Astrocyte (in vitro differentiated cells and primary cell): ENCODE measurements at regions not wholly inside any gene's neighbourhood (a gene's known extent, or its start where the extent isn't known, plus 50 kb on each side); places are given as distances from the start of the nearest gene placed in this dataset.

Source experiments
- DNase-seq: peaks from one replicate; pipeline ENCODE4 v3.0.0-alpha.2; 2010; ENCODE audit warnings: low read depth
- FAIRE-seq: peaks from 2 replicates; lab custom pipeline; 2011; peaks lifted over from hg19 to GRCh38; lab: Jason Lieb, UNC
- H2AFZ ChIP-seq: 2 replicates; pipeline ENCODE4 v1.6.0; 2012; ENCODE audit warnings: low read depth, low read length, inconsistent platforms
- H3K27ac ChIP-seq: 2 replicates; pipeline ENCODE4 v1.5.1; 2011; ENCODE audit warnings: low read depth, low read length, inconsistent platforms
- H3K27me3 ChIP-seq: 2 replicates; pipeline ENCODE4 v1.6.0; 2011; ENCODE audit warnings: low read length, inconsistent platforms; ENCODE audit not compliant: insufficient read depth
- H3K36me3 ChIP-seq: 2 replicates; pipeline ENCODE4 v1.5.1; 2011; ENCODE audit warnings: low read length, inconsistent platforms; ENCODE audit not compliant: insufficient read depth
- H3K4me1 ChIP-seq: 2 replicates; pipeline ENCODE4 v1.5.1; 2011; ENCODE audit warnings: low read length, inconsistent platforms; ENCODE audit not compliant: insufficient read depth
- H3K4me2 ChIP-seq: 2 replicates; pipeline ENCODE4 v1.6.0; 2012; ENCODE audit warnings: low read length, inconsistent platforms
- H3K4me3 ChIP-seq: 2 replicates; pipeline ENCODE4 v1.5.1; 2011; ENCODE audit warnings: low read depth, mild to moderate bottlenecking, low read length, inconsistent platforms; ENCODE audit not compliant: insufficient read depth
- H3K79me2 ChIP-seq: 2 replicates; pipeline ENCODE4 v1.6.0; 2012; ENCODE audit warnings: mild to moderate bottlenecking, low read length, inconsistent platforms; ENCODE audit not compliant: insufficient read depth
- H3K9ac ChIP-seq: 2 replicates; pipeline ENCODE4 v1.6.0; 2012; ENCODE audit warnings: mild to moderate bottlenecking, low read length, inconsistent platforms
- H3K9me3 ChIP-seq: 2 replicates; pipeline ENCODE4 v1.5.1; 2012; ENCODE audit warnings: low read depth, mild to moderate bottlenecking, low read length, inconsistent platforms; ENCODE audit not compliant: insufficient read depth
- H4K20me1 ChIP-seq: 2 replicates; pipeline ENCODE4 v1.6.0; 2012; ENCODE audit warnings: low read length, inconsistent platforms; ENCODE audit not compliant: insufficient read depth
- H3K27ac Mint-ChIP-seq: one replicate; pipeline ENCODE4 v1.8.0; 2021; ENCODE audit warnings: mild to moderate bottlenecking, mixed read lengths; ENCODE audit not compliant: unreplicated experiment
- H3K27me3 Mint-ChIP-seq: one replicate; pipeline ENCODE4 v1.8.0; 2021; ENCODE audit warnings: low read depth, mixed read lengths; ENCODE audit not compliant: unreplicated experiment
- H3K36me3 Mint-ChIP-seq: one replicate; pipeline ENCODE4 v1.8.0; 2021; ENCODE audit warnings: low read depth, mixed read lengths; ENCODE audit not compliant: unreplicated experiment
- H3K4me1 Mint-ChIP-seq: one replicate; pipeline ENCODE4 v1.8.0; 2021; ENCODE audit warnings: low read depth, mixed read lengths; ENCODE audit not compliant: unreplicated experiment
- H3K4me3 Mint-ChIP-seq: one replicate; pipeline ENCODE4 v1.8.0; 2021; ENCODE audit warnings: mild to moderate bottlenecking, moderate library complexity, mixed read lengths; ENCODE audit not compliant: unreplicated experiment
- H3K9me3 Mint-ChIP-seq: one replicate; pipeline ENCODE4 v1.8.0; 2021; ENCODE audit warnings: mild to moderate bottlenecking, mixed read lengths; ENCODE audit not compliant: unreplicated experiment
- EZH2 ChIP-seq: IDR thresholded peaks from 2 replicates; pipeline ENCODE4 v1.6.1; 2012; ENCODE audit warnings: mild to moderate bottlenecking, low read length, inconsistent platforms; ENCODE audit not compliant: insufficient read depth
- TF ChIP-seq, protein P1 (sequence below): IDR thresholded peaks from 2 replicates; pipeline ENCODE4 v1.5.1; 2011; ENCODE audit warnings: low read depth, mild to moderate bottlenecking, inconsistent platforms, low read length, moderate library complexity; ENCODE audit not compliant: insufficient read depth

- no peak overlapping the region for H3K4me2 ChIP-seq
- no peak overlapping the region for H2AFZ ChIP-seq
- no peaks in the 10 kb centered on the region for H4K20me1 ChIP-seq
- H3K9ac ChIP-seq, result no peak overlapping the region
- no peak for TF ChIP-seq EZH2
- TF ChIP-seq, protein P1, sequence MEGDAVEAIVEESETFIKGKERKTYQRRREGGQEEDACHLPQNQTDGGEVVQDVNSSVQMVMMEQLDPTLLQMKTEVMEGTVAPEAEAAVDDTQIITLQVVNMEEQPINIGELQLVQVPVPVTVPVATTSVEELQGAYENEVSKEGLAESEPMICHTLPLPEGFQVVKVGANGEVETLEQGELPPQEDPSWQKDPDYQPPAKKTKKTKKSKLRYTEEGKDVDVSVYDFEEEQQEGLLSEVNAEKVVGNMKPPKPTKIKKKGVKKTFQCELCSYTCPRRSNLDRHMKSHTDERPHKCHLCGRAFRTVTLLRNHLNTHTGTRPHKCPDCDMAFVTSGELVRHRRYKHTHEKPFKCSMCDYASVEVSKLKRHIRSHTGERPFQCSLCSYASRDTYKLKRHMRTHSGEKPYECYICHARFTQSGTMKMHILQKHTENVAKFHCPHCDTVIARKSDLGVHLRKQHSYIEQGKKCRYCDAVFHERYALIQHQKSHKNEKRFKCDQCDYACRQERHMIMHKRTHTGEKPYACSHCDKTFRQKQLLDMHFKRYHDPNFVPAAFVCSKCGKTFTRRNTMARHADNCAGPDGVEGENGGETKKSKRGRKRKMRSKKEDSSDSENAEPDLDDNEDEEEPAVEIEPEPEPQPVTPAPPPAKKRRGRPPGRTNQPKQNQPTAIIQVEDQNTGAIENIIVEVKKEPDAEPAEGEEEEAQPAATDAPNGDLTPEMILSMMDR, result no peak
- Mint-ChIP-seq H3K4me1 (peaks cover 18% of the 10 kb centered on the region), H3K27me3 (no peaks in the 10 kb centered on the region), H3K9me3 (no peaks in the 10 kb centered on the region), H3K4me3 (no peak overlapping the region), H3K36me3 (no peaks in the 10 kb centered on the region), H3K27ac (no peak overlapping the region)
- no peak overlapping the region for H3K4me3 ChIP-seq
- no peak overlapping the region for H3K27ac ChIP-seq
- H3K9me3 ChIP-seq, result no peaks in the 10 kb centered on the region
- no peak for DNase-seq
- H3K79me2 ChIP-seq, result no peaks in the 10 kb centered on the region
- H3K36me3 ChIP-seq, result no peaks in the 10 kb centered on the region
- FAIRE-seq, result no peak
- H3K4me1 ChIP-seq, result peaks cover 14% of the 10 kb centered on the region
- peaks cover 1% of the 10 kb centered on the region for H3K27me3 ChIP-seq
Measured at GRCh38 chr12:11513288-11513687, 117.9 kb upstream of the PRB2 start.

- TF ChIP-seq, protein P1, result no peak
- no peak for TF ChIP-seq EZH2
- Histone ChIP-seq H3K27ac (no peak overlapping the region), H3K4me3 (no peak overlapping the region), H3K4me1 (no peaks in the 10 kb centered on the region), H3K9ac (no peak overlapping the region), H3K36me3 (no peaks in the 10 kb centered on the region), H4K20me1 (no peaks in the 10 kb centered on the region), H3K9me3 (no peaks in the 10 kb centered on the region), H3K4me2 (no peak overlapping the region), H2AFZ (no peak overlapping the region), H3K27me3 (peaks cover 3% of the 10 kb centered on the region), H3K79me2 (no peaks in the 10 kb centered on the region)
- FAIRE-seq (no peak), DNase-seq (no peak)
- no peaks in the 10 kb centered on the region for H3K36me3 Mint-ChIP-seq
- H3K27me3 Mint-ChIP-seq, result no peaks in the 10 kb centered on the region
- H3K27ac Mint-ChIP-seq, result no peak overlapping the region
- H3K9me3 Mint-ChIP-seq, result no peaks in the 10 kb centered on the region
- no peak overlapping the region for H3K4me3 Mint-ChIP-seq
- H3K4me1 Mint-ChIP-seq, result no peaks in the 10 kb centered on the region
Measured at GRCh38 chr12:11517080-11517479, 121.7 kb upstream of the PRB2 start.

DNA sequence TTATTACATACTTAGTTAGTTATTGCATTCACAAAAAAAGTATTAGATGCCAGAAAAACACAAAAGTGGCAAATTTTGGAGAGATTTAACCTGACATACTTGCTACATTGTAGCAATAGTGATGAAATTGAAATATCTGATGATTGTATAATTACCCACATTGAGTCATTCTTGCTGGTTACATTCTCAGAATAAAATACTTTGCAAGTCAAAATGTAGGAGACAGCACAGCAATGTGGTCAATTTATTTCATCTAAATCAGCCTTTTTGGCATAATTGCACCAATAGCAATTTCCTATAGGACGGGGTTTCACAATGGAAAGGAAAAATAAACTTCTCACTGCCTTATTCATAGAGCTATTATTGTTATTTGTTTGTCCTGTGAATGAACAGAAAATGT is 125.0 kb upstream of the ETV6 start:
- DNase-seq (no peak), FAIRE-seq (no peak)
- Histone ChIP-seq H3K27ac (no peak overlapping the region), H4K20me1 (no peaks in the 10 kb centered on the region), H3K36me3 (no peaks in the 10 kb centered on the region), H2AFZ (no peak overlapping the region), H3K27me3 (peaks cover 8% of the 10 kb centered on the region), H3K9ac (no peak overlapping the region), H3K4me1 (no peaks in the 10 kb centered on the region), H3K4me2 (no peak overlapping the region), H3K9me3 (no peaks in the 10 kb centered on the region), H3K79me2 (no peaks in the 10 kb centered on the region), H3K4me3 (no peak overlapping the region)
- no peak overlapping the region for H3K27ac Mint-ChIP-seq
- TF ChIP-seq, protein P1, result no peak
- no peaks in the 10 kb centered on the region for H3K36me3 Mint-ChIP-seq
- H3K4me1 Mint-ChIP-seq, result no peaks in the 10 kb centered on the region
- no peaks in the 10 kb centered on the region for H3K9me3 Mint-ChIP-seq
- H3K4me3 Mint-ChIP-seq, result no peak overlapping the region
- H3K27me3 Mint-ChIP-seq, result peaks cover 2% of the 10 kb centered on the region
